ENCODE measurements at regions not wholly inside any gene's neighbourhood (a gene's known extent, or its start where the extent isn't known, plus 50 kb on each side); places are given as distances from the start of the nearest gene placed in this dataset.
A peak's percentile ranks its signal among the peaks of the same experiment; 100 is the strongest.

DNA sequence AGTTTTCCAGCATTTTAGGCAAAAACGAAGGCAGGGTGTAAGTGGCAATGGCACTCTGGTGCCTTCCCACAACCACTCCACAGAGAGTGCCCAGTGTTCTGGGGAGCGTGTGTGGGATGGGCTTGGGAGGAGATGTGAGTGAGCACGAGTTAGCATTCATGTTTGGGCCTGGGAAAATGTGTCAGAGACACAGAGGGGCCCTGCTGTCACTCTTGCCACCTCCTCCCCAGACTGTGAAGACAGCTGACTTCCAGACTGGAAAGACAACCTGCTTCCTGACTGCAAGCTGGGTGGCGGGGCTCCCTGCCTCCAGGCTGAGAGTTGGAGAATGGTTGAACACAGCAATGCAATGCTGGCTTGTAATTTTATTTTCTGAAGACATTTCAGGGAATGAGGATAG, 454.5 kb upstream of the ZMIZ1 start:
- Histone ChIP-seq H3K4me1 (ENCODE audit: control insufficient read depth, low read depth, low read length) (no peaks in the 10 kb centered on the region), H3K79me2 (ENCODE audit: control insufficient read depth, insufficient read depth, low read length) (no peaks in the 10 kb centered on the region)

DNA sequence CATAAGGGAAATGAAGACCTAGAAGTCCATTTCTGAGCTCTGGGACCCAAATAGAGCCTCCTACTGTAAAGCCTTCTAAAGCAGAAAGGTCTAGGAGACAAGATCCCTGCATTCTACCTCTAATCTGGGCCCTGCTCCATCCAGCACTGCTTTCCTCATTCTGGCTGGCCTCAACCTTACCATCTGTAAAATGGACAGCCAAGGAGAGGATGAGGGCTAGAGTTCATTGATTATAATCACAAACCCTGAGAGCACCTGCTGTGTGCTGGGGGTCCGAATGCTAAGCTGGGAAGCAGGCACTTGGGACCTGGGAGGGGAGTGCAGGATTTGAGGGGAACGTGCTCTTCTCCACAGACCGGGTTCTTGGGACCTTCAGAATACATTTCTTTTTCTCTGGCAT, 454.0 kb upstream of the ZMIZ1 start:
- Histone ChIP-seq H3K23ac (ENCODE audit: low read length) (no peak overlapping the region), H3K79me2 (ENCODE audit: control insufficient read depth, insufficient read depth, low read length) (no peaks in the 10 kb centered on the region), H3K4me3 (ENCODE audit: low read length) (no peak overlapping the region), H3K18ac (ENCODE audit: low read length) (no peak overlapping the region), H3K36me3 (ENCODE audit: control insufficient read depth, insufficient read depth, low read length) (no peaks in the 10 kb centered on the region), H3K4ac (ENCODE audit: low read depth, low read length) (no peak overlapping the region), H3K4me1 (ENCODE audit: control insufficient read depth, low read depth, low read length) (no peaks in the 10 kb centered on the region), H3K79me1 (ENCODE audit: low read length) (no peaks in the 10 kb centered on the region), H2AK5ac (ENCODE audit: low read length) (no peak overlapping the region), H3K4me2 (ENCODE audit: low read length) (no peak overlapping the region), H3K27ac (ENCODE audit: low read depth, low read length) (no peak overlapping the region), H4K5ac (ENCODE audit: low read length) (no peak overlapping the region), H2BK5ac (ENCODE audit: low read length) (no peak overlapping the region), H3K27me3 (ENCODE audit: insufficient read depth, low read length, poor library complexity) (no peaks in the 10 kb centered on the region), H3K56ac (ENCODE audit: low read length) (no peak overlapping the region), H3K9ac (ENCODE audit: low read length) (no peak overlapping the region), H2BK120ac (ENCODE audit: low read depth, low read length) (no peak overlapping the region), H4K8ac (ENCODE audit: low read depth, low read length) (no peak overlapping the region), H2BK15ac (replicated peaks; ENCODE audit: low read depth) (no peak overlapping the region)
- no peak for DNase-seq
- WGBS (ENCODE audit: extremely low coverage, insufficient coverage, low lambda C conversion rate) = no CpG with 5 or more reads among the region's 3 CpGs

More for the DNA sequence above, 454.5 kb upstream of the ZMIZ1 start:
- H3K18ac ChIP-seq (ENCODE audit: low read length) = no peak overlapping the region
- no peak overlapping the region for H3K4me3 ChIP-seq (ENCODE audit: low read length)
- no peak overlapping the region for H2AK5ac ChIP-seq (ENCODE audit: low read length)
- no peak overlapping the region for H2BK15ac ChIP-seq (replicated peaks; ENCODE audit: low read depth)
- no peaks in the 10 kb centered on the region for H3K79me1 ChIP-seq (ENCODE audit: low read length)
- no CpG with 5 or more reads among the region's 4 CpGs for WGBS (ENCODE audit: extremely low coverage, insufficient coverage, low lambda C conversion rate)
- no peak overlapping the region for H2BK5ac ChIP-seq (ENCODE audit: low read length)
- H3K27me3 ChIP-seq (ENCODE audit: insufficient read depth, low read length, poor library complexity) = no peaks in the 10 kb centered on the region
- H3K4ac ChIP-seq (ENCODE audit: low read depth, low read length) = no peak overlapping the region
- H3K27ac ChIP-seq (ENCODE audit: low read depth, low read length) = no peak overlapping the region
- H3K23ac ChIP-seq (ENCODE audit: low read length) = no peak overlapping the region
- H3K36me3 ChIP-seq (ENCODE audit: control insufficient read depth, insufficient read depth, low read length) = no peaks in the 10 kb centered on the region
- no peak overlapping the region for H4K8ac ChIP-seq (ENCODE audit: low read depth, low read length)
- H2BK120ac ChIP-seq (ENCODE audit: low read depth, low read length) = no peak overlapping the region
- no peak overlapping the region for H3K9ac ChIP-seq (ENCODE audit: low read length)
- DNase-seq = peak; percentile 15
- H4K5ac ChIP-seq (ENCODE audit: low read length) = no peak overlapping the region
- H3K56ac ChIP-seq (ENCODE audit: low read length) = no peak overlapping the region
- H3K4me2 ChIP-seq (ENCODE audit: low read length) = no peak overlapping the region

DNA sequence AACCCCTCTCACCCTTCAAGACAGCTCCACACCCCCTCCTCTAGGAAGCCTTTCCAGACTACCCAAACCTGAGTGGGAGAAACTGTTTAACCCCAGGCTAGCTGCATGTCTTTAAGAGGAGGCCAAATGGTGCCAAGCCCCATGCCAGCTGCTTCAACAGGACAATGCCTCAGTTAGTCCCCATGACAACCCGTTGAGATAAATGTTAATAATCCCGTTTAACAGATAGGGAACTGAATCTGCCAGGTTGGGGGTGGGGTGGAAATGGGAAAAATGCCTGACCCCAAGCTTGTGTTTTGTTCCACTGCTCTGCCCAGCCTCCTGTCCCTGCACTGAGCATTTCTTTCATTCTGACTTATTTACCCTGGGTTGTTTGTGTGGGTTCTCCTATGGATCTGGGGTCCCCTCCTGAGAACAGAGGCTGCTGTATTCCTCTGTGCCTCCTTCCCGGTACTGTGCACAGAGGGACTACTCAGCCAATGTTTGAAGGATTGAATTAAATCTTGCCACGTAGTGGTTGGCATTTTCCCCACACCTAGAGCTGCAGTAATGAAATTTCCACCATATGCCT, 452.6 kb upstream of the ZMIZ1 start:
- H3K27me3 ChIP-seq (ENCODE audit: insufficient read depth, low read length, poor library complexity) = no peaks in the 10 kb centered on the region
- H3K4me3 ChIP-seq (ENCODE audit: low read length) = no peak overlapping the region
- no peak overlapping the region for H2AK5ac ChIP-seq (ENCODE audit: low read length)
- no peak overlapping the region for H3K18ac ChIP-seq (ENCODE audit: low read length)
- no peak overlapping the region for H3K27ac ChIP-seq (ENCODE audit: low read depth, low read length)
- H4K8ac ChIP-seq (ENCODE audit: low read depth, low read length) = no peak overlapping the region
- no CpG with 5 or more reads among the region's 4 CpGs for WGBS (ENCODE audit: extremely low coverage, insufficient coverage, low lambda C conversion rate)
- H3K79me2 ChIP-seq (ENCODE audit: control insufficient read depth, insufficient read depth, low read length) = no peaks in the 10 kb centered on the region
- H3K4ac ChIP-seq (ENCODE audit: low read depth, low read length) = no peak overlapping the region
- H2BK15ac ChIP-seq (replicated peaks; ENCODE audit: low read depth) = no peak overlapping the region
- peak; percentile 72 for DNase-seq
- H3K4me1 ChIP-seq (ENCODE audit: control insufficient read depth, low read depth, low read length) = no peaks in the 10 kb centered on the region
- no peaks in the 10 kb centered on the region for H3K79me1 ChIP-seq (ENCODE audit: low read length)
- H3K23ac ChIP-seq (ENCODE audit: low read length) = no peak overlapping the region
- H2BK120ac ChIP-seq (ENCODE audit: low read depth, low read length) = no peak overlapping the region
- H3K4me2 ChIP-seq (ENCODE audit: low read length) = no peak overlapping the region
- no peak overlapping the region for H3K9ac ChIP-seq (ENCODE audit: low read length)
- H3K56ac ChIP-seq (ENCODE audit: low read length) = no peak overlapping the region
- H3K36me3 ChIP-seq (ENCODE audit: control insufficient read depth, insufficient read depth, low read length) = no peaks in the 10 kb centered on the region
- H2BK5ac ChIP-seq (ENCODE audit: low read length) = no peak overlapping the region
- H4K5ac ChIP-seq (ENCODE audit: low read length) = no peak overlapping the region

DNA sequence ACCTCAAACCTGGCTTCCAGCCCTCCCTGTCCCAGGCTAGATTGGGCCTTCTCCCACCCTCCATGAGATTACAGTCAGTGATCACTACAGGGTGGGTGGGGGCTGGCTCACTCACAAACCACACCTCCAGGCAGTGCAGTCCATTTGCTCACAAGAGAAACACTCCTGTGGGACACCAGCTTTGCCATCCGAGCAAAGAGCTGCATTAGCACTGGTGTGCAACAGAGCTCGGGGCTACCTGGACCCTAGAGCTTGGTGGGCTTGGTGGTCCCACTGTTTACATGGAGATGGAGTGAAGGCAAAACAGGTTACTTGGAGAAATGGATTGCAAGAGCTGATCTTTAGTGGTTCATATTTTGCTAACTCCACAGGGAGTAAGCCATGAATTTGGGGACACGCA, 451.7 kb upstream of the ZMIZ1 start:
- WGBS (ENCODE audit: extremely low coverage, insufficient coverage, low lambda C conversion rate) = no CpG with 5 or more reads among the region's 3 CpGs
- no peak overlapping the region for H3K4ac ChIP-seq (ENCODE audit: low read depth, low read length)
- no peak overlapping the region for H4K5ac ChIP-seq (ENCODE audit: low read length)
- H3K27me3 ChIP-seq (ENCODE audit: insufficient read depth, low read length, poor library complexity) = no peaks in the 10 kb centered on the region
- no peak overlapping the region for H3K9ac ChIP-seq (ENCODE audit: low read length)
- H3K79me2 ChIP-seq (ENCODE audit: control insufficient read depth, insufficient read depth, low read length) = no peaks in the 10 kb centered on the region
- no peak overlapping the region for H2BK15ac ChIP-seq (replicated peaks; ENCODE audit: low read depth)
- H3K4me1 ChIP-seq (ENCODE audit: control insufficient read depth, low read depth, low read length) = no peaks in the 10 kb centered on the region
- H3K79me1 ChIP-seq (ENCODE audit: low read length) = no peaks in the 10 kb centered on the region
- no peak overlapping the region for H3K23ac ChIP-seq (ENCODE audit: low read length)
- no peak overlapping the region for H3K4me2 ChIP-seq (ENCODE audit: low read length)
- no peak overlapping the region for H3K4me3 ChIP-seq (ENCODE audit: low read length)
- H3K27ac ChIP-seq (ENCODE audit: low read depth, low read length) = no peak overlapping the region
- H3K56ac ChIP-seq (ENCODE audit: low read length) = no peak overlapping the region
- no peak overlapping the region for H2BK5ac ChIP-seq (ENCODE audit: low read length)
- no peak overlapping the region for H3K18ac ChIP-seq (ENCODE audit: low read length)
- no peak for DNase-seq
- H3K36me3 ChIP-seq (ENCODE audit: control insufficient read depth, insufficient read depth, low read length) = no peaks in the 10 kb centered on the region
- no peak overlapping the region for H4K8ac ChIP-seq (ENCODE audit: low read depth, low read length)
- no peak overlapping the region for H2AK5ac ChIP-seq (ENCODE audit: low read length)
- H2BK120ac ChIP-seq (ENCODE audit: low read depth, low read length) = no peak overlapping the region

DNA sequence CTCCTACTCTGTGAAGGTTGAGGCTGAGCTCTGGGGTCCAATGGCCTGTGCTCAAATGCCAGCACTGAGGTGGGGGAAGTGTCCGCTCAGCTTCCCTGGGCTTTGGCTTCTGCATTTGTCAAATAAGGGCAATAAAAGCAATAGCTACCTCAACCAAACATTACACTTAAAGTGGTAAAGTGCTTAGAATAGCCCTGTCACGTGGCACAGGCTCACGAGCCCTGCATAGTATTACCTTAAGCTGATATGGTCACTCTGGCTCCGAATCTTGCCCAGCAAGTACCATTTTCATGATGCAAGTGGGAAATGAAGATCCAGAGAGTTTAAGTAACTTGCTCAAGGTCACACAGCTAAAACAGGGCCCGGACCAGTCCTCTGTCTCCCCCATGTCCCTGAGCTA, 451.1 kb upstream of the ZMIZ1 start:
- Histone ChIP-seq H3K79me2 (ENCODE audit: control insufficient read depth, insufficient read depth, low read length) (no peaks in the 10 kb centered on the region), H4K8ac (ENCODE audit: low read depth, low read length) (no peak overlapping the region), H3K27me3 (ENCODE audit: insufficient read depth, low read length, poor library complexity) (no peaks in the 10 kb centered on the region), H3K4me3 (ENCODE audit: low read length) (no peak overlapping the region), H3K9ac (ENCODE audit: low read length) (no peak overlapping the region), H3K23ac (ENCODE audit: low read length) (no peak overlapping the region), H3K4ac (ENCODE audit: low read depth, low read length) (no peak overlapping the region), H3K27ac (ENCODE audit: low read depth, low read length) (no peak overlapping the region), H3K79me1 (ENCODE audit: low read length) (no peaks in the 10 kb centered on the region), H2BK5ac (ENCODE audit: low read length) (no peak overlapping the region), H3K4me1 (ENCODE audit: control insufficient read depth, low read depth, low read length) (no peaks in the 10 kb centered on the region), H2BK120ac (ENCODE audit: low read depth, low read length) (no peak overlapping the region), H3K18ac (ENCODE audit: low read length) (no peak overlapping the region), H4K5ac (ENCODE audit: low read length) (no peak overlapping the region), H3K4me2 (ENCODE audit: low read length) (no peak overlapping the region), H3K36me3 (ENCODE audit: control insufficient read depth, insufficient read depth, low read length) (no peaks in the 10 kb centered on the region), H2AK5ac (ENCODE audit: low read length) (no peak overlapping the region), H2BK15ac (replicated peaks; ENCODE audit: low read depth) (no peak overlapping the region), H3K56ac (ENCODE audit: low read length) (no peak overlapping the region)
- no CpG with 5 or more reads among the region's 5 CpGs for WGBS (ENCODE audit: extremely low coverage, insufficient coverage, low lambda C conversion rate)
- no peak for DNase-seq

DNA sequence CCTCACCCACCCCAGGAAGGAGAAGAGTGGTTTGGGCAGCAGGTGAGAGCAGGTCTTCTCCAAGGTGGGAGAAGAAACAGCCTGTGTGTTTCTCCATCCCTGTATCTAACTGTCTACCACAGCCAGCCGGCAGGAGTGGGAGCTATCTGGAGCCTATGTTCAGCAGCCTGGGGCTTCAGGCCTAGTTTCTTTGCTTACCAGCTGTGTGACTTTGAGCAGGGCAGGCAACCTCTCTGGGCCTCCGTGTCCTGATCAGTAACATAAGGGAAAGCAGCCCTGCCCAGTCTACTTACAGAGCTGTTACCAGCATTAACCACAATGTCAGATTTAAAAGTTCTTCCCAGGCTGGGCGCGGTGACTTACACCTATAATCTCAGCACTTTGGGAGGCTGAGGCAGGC, 450.7 kb upstream of the ZMIZ1 start:
- Histone ChIP-seq H2BK120ac (ENCODE audit: low read depth, low read length) (no peak overlapping the region), H3K4me3 (ENCODE audit: low read length) (no peak overlapping the region), H4K8ac (ENCODE audit: low read depth, low read length) (no peak overlapping the region), H3K18ac (ENCODE audit: low read length) (no peak overlapping the region), H3K4me2 (ENCODE audit: low read length) (no peak overlapping the region), H3K27me3 (ENCODE audit: insufficient read depth, low read length, poor library complexity) (no peaks in the 10 kb centered on the region), H3K23ac (ENCODE audit: low read length) (no peak overlapping the region), H4K5ac (ENCODE audit: low read length) (no peak overlapping the region), H3K4ac (ENCODE audit: low read depth, low read length) (no peak overlapping the region), H3K36me3 (ENCODE audit: control insufficient read depth, insufficient read depth, low read length) (no peaks in the 10 kb centered on the region), H2BK15ac (replicated peaks; ENCODE audit: low read depth) (no peak overlapping the region), H3K9ac (ENCODE audit: low read length) (no peak overlapping the region), H3K27ac (ENCODE audit: low read depth, low read length) (no peak overlapping the region), H3K4me1 (ENCODE audit: control insufficient read depth, low read depth, low read length) (no peaks in the 10 kb centered on the region), H2BK5ac (ENCODE audit: low read length) (no peak overlapping the region), H3K56ac (ENCODE audit: low read length) (no peak overlapping the region), H2AK5ac (ENCODE audit: low read length) (no peak overlapping the region), H3K79me1 (ENCODE audit: low read length) (no peaks in the 10 kb centered on the region), H3K79me2 (ENCODE audit: control insufficient read depth, insufficient read depth, low read length) (no peaks in the 10 kb centered on the region)
- no peak for DNase-seq
- no CpG with 5 or more reads among the region's 4 CpGs for WGBS (ENCODE audit: extremely low coverage, insufficient coverage, low lambda C conversion rate)

Measured in mesendoderm (in vitro differentiated cells).